ENCODE measurements at regions not wholly inside any gene's neighbourhood (a gene's known extent, or its start where the extent isn't known, plus 50 kb on each side); places are given as distances from the start of the nearest gene placed in this dataset.

GRCh38 chr13:88863116-88863515 is 1191.9 kb downstream of the SLITRK5 start:
- DNase-seq (ENCODE audit: low read depth in 2 of 2) = no peak

- DNase-seq (ENCODE audit: low read depth in 2 of 2) = no peak
Observed at GRCh38 chr13:88866195-88866594, 1195.0 kb downstream of the SLITRK5 start.

DNA sequence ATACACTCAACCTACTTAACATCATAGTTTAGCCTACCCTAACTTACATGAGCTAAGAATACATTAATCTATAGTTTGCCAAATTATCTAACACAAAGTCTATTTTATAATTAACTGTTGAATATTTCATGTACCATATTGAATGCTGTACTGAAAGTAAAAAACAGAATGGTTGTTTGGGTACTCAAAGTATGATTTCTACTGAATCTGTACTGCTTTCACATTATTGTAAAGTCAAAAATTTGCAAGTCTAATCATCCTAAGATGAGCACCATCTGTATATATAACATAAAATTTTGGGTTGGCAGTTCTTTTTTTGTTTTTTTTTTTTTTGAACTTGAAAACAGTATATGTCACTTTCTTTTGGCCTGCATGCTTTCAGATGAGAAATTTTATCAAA is 1212.6 kb downstream of the SLITRK5 start:
- no peak for DNase-seq (ENCODE audit: low read depth in 2 of 2)

DNA sequence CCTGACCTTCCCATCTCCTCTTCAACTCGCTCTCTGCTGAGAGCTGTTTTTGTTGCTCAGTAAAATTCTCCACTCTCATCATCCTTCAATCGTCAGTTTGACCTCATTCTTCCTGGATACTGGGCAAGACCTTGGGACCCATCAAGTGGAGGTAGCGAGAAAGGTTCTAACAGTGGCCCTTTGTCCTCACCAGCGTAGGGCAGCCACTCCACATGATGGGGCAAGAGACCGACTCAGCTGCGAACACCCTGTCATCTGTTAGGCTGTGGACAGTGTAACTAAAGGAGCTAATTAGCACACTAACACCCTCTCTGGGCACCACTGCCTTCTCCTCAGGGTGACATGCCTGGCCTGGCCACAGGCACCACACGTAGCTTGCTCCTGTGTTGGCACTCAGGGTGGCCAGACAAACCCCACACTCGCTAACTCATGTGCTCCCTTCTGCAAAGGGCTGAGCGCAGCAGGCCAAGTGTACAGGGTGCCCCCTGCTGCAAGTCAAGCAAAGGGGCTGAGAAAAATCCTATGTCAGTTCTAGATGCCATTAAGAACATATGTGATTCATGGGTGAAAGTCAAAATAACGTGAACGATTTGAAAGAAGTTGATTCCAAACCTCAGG is 1216.0 kb downstream of the SLITRK5 start:
- no peak for DNase-seq (ENCODE audit: low read depth in 2 of 2)

DNA sequence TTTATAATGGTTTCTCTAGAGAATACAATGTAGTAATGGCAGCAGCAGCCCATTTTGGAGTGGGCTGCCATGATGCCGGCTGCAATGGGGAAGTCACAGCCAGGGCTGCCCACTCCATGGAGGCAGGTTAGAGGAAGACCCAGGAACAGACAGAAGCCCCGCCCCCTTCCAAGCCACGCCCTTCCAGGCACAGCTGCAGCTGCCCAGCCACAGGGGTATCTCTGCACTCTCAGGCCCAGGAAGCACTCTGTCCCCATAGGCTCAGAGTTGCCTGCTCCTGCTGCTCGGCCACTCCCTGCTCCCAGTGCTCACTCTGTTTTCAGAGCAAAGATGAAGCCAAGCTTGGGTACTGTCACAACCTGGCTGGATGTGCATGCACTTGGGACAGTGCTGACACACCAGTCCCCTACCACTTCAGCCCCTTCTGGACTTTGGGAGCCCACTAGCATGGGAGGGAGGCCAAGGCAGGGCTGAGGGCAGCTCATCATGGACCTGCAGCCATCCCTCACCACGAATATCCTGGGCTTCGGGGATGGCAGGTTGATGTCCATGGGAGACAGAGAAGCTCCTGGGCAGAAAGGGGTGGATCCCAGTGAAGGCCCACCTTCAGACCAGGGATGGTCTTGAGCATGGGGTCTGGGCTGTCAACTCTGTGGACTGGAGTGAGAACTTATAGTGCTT is 1224.2 kb downstream of the SLITRK5 start:
- no peak for DNase-seq (ENCODE audit: low read depth in 2 of 2)

DNA sequence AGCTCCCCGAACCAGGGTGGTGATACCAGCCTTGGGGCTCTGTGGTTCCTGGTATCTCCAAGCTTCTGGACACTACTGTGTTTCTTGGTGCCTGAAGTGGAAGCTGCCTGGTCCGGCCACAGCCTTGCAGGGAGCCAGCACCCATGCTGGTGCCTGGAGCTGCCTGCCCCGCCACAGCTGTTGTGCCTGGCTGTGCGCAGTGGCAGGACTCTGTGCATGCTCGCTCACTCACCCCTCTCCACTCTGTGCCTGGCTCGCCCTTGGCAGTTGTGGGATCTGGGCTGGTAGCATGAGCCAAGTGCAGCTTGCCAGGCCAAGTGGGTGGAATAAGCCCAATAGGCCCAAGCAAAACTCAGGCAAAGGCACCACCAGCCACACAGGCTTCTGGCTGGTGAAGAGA is 1225.3 kb downstream of the SLITRK5 start:
- DNase-seq (ENCODE audit: low read depth in 2 of 2) = no peak

DNA sequence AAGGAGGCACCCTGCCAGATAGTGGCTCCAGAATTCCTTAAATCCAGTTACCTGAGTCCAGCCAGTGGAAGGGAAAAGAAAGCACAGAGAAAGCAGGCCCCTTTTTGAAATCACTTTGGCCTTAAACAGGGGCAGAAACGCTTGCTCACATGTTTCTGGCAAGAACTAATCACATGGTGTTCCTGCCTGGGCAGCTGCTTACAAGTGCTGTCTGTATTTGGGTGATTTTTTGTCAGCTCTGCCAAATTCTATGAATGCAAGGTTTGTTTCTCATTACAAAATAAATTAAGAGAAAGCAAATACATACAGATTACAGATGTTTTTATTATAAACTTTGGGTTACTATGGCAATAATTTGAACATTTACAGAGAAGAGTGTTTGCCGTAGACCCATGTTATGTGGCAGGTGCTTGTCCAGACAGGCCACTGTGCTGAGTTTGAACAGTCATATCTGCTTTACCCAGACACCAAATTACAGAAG is 1237.8 kb downstream of the SLITRK5 start:
- DNase-seq (ENCODE audit: low read depth in 2 of 2) = no peak

DNA sequence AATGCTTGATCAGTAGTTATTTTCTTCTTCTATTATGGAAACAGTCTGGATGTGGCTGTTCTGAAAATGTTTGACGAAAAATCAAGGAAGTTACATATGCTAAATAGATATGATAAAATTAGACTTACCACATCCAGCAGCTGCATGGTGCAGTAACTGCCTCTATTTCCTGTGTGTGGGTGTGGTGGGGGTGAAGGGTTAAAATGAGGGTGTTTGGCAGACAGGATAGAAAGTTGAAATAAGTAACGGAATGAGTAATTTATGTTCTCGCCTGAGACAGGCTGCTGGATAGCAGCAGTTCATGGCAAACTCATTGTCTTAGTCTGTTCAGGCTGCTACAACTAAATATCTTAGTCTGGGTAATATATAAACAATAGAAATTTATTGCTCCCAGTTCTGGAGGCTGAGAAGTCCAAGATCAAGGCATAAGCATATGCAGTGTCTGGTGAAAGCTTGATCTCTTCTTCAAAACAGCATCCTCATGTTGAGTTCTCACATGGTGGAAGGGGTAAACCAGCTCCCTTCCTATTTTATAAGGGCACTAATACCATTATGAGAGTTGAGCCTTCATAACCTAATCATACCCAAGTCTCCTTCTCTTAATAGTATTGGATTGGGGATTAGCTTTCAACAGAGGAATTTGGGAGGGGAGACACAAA is 1248.9 kb downstream of the SLITRK5 start:
- no peak for DNase-seq (ENCODE audit: low read depth in 2 of 2)

DNA sequence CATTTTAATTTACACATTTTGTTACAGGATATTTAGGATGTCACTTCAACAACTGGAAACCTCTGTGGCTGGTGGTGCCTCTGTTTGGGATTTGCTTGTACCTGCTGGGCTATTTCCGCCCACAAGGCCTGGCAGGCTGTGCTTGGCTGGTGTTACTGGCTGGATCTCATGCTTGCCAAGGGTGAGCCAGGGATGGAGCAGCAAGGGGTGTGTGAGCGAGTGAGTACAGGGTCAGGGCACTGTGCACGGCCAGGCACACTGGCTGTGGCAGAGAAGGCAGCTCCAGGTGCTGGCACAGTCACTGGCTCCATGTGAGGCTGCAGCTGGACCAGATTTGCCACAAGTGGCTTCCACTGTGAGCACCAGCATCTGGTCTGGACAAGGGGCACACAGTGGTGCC is 1254.8 kb downstream of the SLITRK5 start:
- no peak for DNase-seq (ENCODE audit: low read depth in 2 of 2)

GRCh38 chr13:88926890-88927502 is 1255.8 kb downstream of the SLITRK5 start:
- no peak for DNase-seq (ENCODE audit: low read depth in 2 of 2)

DNA sequence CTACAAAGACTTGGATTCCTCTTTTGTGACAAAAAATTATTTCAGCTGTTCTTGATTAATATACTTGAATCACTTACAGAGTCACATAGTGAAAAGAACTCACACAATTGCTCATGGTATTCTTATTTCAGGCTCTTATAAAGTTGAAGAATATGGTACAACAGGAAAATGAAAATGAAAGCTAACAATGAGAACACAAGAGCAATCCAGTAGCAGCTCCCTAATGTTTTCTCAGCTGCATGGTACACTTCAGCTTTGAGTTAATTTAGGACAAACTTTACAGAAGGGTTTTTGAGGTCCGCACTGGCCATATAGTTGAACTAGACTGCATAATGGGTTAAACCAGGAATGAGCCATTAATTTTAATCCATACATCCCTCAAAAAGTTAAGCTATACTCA is 1261.8 kb downstream of the SLITRK5 start:
- no peak for DNase-seq (ENCODE audit: low read depth in 2 of 2)

GRCh38 chr13:88937384-88937783 is 1266.2 kb downstream of the SLITRK5 start:
- no peak for DNase-seq (ENCODE audit: low read depth in 2 of 2)

DNA sequence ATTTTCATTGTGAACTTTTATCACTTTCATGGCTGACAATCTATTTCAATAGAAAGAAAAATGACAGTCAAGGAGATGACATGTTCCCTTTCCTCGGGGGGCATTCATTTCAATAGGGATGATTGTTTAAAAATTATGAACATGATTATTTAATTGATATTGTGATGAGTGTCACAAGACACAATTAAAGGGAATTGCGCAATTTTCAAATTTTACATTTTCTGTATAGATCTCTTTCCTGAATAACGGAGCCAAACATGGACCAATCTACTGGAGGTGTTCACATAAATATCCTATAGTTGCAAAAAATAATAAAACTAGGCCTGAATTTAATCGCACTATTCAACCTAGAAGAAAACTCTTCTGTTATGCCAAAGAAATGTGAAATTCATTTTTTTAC is 1274.6 kb downstream of the SLITRK5 start:
- no peak for DNase-seq (ENCODE audit: low read depth in 2 of 2)

- no peak for DNase-seq (ENCODE audit: low read depth in 2 of 2)
Observed at GRCh38 chr13:88948501-88948900, 1277.3 kb downstream of the SLITRK5 start.

GRCh38 chr13:88958821-88959220 is 1287.7 kb downstream of the SLITRK5 start:
- no peak for DNase-seq (ENCODE audit: low read depth in 2 of 2)

DNA sequence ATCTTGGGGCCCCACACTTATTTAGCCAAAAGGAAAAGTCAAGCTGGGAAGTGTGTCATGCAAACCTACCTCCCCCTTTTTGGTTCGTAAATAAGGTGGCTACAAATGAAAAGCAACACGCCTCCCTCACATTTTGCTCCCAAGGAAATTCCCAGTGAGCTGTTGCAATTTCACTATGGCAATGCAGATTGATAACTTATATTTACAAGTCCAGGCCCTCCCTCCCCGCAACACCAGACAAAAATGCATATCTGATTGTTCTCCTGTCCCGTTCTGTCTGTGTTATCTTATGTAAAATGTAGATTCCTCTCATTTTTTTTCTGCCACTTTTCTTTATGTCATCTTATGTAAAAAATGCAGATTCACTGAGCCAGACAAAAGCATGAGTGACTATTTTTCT is 1305.3 kb downstream of the SLITRK5 start:
- no peak for DNase-seq (ENCODE audit: low read depth in 2 of 2)

GRCh38 chr13:88978607-88979006 is 1307.4 kb downstream of the SLITRK5 start:
- DNase-seq (ENCODE audit: low read depth in 2 of 2) = no peak

DNA sequence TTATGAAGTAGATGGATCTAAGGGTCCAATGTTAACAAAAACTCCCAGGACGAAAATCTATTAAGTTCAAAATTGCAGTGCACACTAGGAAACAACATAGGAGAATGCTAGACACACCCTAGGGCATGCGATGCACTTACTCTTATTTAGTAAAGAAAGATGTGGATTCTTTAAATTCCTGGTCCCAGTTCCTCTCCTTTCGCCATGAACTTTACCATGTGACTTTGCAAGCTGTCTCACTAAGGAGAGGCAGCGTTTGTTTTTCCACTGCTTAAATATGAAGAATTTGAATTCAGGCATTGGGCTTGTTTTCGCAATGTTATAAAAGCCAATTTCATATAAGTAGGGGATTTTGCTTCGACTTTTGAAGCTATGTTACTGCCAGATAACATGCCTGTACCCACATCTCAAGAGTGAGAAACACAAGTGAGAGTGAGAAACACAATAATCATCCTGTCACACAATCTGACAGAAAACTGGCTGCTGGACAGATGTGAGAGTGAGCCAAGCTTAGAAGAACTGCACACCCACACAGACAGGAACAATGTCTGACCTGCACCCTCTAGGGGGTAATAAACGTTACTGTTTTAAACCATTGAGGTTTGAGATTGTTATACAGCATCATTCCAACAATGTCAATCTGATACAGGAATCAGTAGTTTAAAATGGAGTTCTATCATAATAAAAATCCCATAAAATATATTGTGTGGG is 1308.4 kb downstream of the SLITRK5 start:
- no peak for DNase-seq (ENCODE audit: low read depth in 2 of 2)

DNA sequence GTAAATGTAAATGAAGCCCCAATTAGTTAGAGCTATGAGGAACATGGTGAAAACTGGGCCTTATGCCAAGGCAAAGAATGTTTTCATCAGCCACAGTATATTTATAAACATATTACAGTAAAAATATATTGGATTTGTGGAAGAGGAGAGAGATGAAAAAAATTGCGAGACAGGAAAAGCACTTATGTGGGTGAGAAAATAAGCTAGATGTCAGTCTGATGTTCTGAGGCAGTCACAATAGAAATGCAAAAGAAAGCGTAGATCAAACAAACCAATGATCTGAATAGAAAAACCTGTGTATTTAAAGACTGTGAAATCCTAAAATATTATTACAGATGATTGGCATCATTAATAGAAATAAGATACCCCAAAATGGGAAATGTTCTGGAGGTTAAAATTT is 1332.5 kb downstream of the SLITRK5 start:
- no peak for DNase-seq (ENCODE audit: low read depth in 2 of 2)

DNA sequence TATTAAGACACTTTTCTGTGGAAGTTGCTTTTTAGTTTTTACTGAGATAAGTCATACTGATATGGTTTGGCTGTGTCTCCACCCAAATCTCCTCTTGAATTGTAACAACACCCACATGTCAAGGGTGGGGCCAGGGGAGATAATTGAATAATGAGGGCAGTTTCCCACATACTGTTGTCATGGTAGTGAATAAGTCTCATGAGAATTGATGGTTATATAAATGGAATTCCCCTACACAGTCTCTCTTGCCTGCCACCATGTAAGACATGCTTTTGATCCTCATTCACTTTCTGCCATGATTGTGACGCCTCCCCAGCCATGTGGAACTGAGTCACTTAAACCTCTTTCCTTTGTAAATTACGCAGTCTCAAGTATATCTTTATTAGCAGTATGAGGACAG is 1340.4 kb downstream of the SLITRK5 start:
- DNase-seq (ENCODE audit: low read depth in 2 of 2) = no peak

- no peak for DNase-seq (ENCODE audit: low read depth in 2 of 2)
Observed at GRCh38 chr13:89027694-89028306, 1356.6 kb downstream of the SLITRK5 start.

DNA sequence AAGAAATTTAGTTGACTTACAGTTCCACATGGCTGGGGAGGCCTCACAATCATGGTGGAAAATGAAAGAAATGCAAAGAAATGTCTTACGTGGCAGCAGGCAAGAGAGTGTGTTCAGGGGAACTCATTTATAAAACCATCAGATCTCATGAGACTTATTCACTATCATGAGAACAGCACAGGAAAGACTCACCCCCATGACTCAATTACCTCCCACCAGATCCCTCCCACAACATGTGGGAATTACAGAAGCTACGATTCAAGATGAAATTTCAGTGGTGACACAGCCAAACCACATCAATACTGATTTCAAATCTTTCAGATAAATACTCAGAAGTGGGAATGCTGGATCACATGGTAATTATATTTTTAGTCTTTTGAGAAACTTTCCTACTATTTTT is 1357.9 kb downstream of the SLITRK5 start:
- DNase-seq (ENCODE audit: low read depth in 2 of 2) = no peak
